ENCODE measurements at regions not wholly inside any gene's neighbourhood (a gene's known extent, or its start where the extent isn't known, plus 50 kb on each side); places are given as distances from the start of the nearest gene placed in this dataset.

- H3K27me3 ChIP-seq (ENCODE audit: control insufficient read depth in 2 of 2, insufficient read depth in 2 of 2, low read length in 2 of 2), result no peaks in the 10 kb centered on the region
- H2AFZ ChIP-seq (ENCODE audit: low read depth, low read length), result no peak overlapping the region
- CTCF ChIA-PET (ENCODE audit: low intra/inter-chr PET ratio), result no interaction called here
- H4K20me1 ChIP-seq (replicated peaks; ENCODE audit: control insufficient read depth, insufficient read depth, low read length), result no peaks in the 10 kb centered on the region
- intact Hi-C loops (cut with micrococcal nuclease) (no loop called here), in situ Hi-C loops (cut with MboI) (no loop called here)
- H3K9ac ChIP-seq (ENCODE audit: insufficient read depth in 1 of 2, low read depth in 2 of 2, low read length in 2 of 2), result no peak overlapping the region
- no peak for FAIRE-seq
- no TSS peak for BruUV-seq (replicated peaks)
- no peak overlapping the region for H3K4me3 ChIP-seq
- no peaks in the 10 kb centered on the region for H3K4me1 ChIP-seq (replicated peaks in 1 of 2; ENCODE audit: control insufficient read depth in 2 of 2, insufficient read depth in 2 of 2, low read length in 2 of 2)
- no peaks in the 10 kb centered on the region for H3K9me3 ChIP-seq (replicated peaks; ENCODE audit: control insufficient read depth, insufficient read depth, low read depth, low read length)
- WGBS (ENCODE audit: insufficient coverage, low coverage, missing lambda C conversion rate), result 0% methylated on average over 3 of the region's 3 CpGs
- no peak for ATAC-seq
- no peaks in the 10 kb centered on the region for H3K79me2 ChIP-seq (ENCODE audit: control insufficient read depth, insufficient read depth, low read length)
- no peak overlapping the region for H3K27ac ChIP-seq (ENCODE audit: extremely low read depth, low read depth, low read length)
- no peak for DNase-seq (ENCODE audit: extremely low read depth in 1 of 4, low spot score in 3 of 4)
- POLR2A ChIA-PET, result no interaction called here
- no peak overlapping the region for H3K4me2 ChIP-seq (ENCODE audit: insufficient read depth, low read length)
- TF ChIP-seq BRCA1 (IDR thresholded peaks at IDR 0.05) (no peak), BRCA1 (CRISPR knock-in tag; IDR thresholded peaks at IDR 0.05) (no peak), ZNF140 (CRISPR knock-in tag; IDR thresholded peaks at IDR 0.05) (no peak), ZNF3 (CRISPR knock-in tag; IDR thresholded peaks at IDR 0.05) (no peak), ATF1 (CRISPR knock-in tag; IDR thresholded peaks at IDR 0.05) (no peak), ATF1 (tag; IDR thresholded peaks at IDR 0.05) (no peak), FOXP1 (CRISPR knock-in tag; IDR thresholded peaks at IDR 0.05) (no peak), POLR2B (IDR thresholded peaks at IDR 0.05; ENCODE audit: low read depth, partially characterized antibody) (no peak), ZNF584 (CRISPR knock-in tag; IDR thresholded peaks at IDR 0.05; ENCODE audit: low read depth) (no peak), ZNF668 (CRISPR knock-in tag; IDR thresholded peaks at IDR 0.05) (no peak), SUPT5H (IDR thresholded peaks at IDR 0.05) (no peak), SREBF1 (IDR thresholded peaks at IDR 0.05; ENCODE audit: borderline replicate concordance, low read depth, low read length) (no peak), JUN (IDR thresholded peaks at IDR 0.05; ENCODE audit: borderline replicate concordance, low read depth, low read length) (no peak), JUN (CRISPR knock-in tag; IDR thresholded peaks at IDR 0.05; ENCODE audit: borderline replicate concordance) (no peak), ATF2 (CRISPR knock-in tag; IDR thresholded peaks at IDR 0.05) (no peak)
- TF ChIP-seq, protein P1, sequence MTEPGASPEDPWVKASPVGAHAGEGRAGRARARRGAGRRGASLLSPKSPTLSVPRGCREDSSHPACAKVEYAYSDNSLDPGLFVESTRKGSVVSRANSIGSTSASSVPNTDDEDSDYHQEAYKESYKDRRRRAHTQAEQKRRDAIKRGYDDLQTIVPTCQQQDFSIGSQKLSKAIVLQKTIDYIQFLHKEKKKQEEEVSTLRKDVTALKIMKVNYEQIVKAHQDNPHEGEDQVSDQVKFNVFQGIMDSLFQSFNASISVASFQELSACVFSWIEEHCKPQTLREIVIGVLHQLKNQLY (CRISPR knock-in tag; conservative IDR thresholded peaks at IDR 0.05), result no peak
- TF ChIP-seq, protein P2, sequence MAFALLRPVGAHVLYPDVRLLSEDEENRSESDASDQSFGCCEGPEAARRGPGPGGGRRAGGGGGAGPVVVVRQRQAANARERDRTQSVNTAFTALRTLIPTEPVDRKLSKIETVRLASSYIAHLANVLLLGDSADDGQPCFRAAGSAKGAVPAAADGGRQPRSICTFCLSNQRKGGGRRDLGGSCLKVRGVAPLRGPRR (CRISPR knock-in tag; IDR thresholded peaks at IDR 0.05), result no peak
- H3K9me1 ChIP-seq (ENCODE audit: control insufficient read depth, insufficient read depth, low read length), result no peaks in the 10 kb centered on the region
- no peaks in the 10 kb centered on the region for H3K36me3 ChIP-seq (ENCODE audit: control insufficient read depth, insufficient read depth, low read length)
Observed at GRCh38 chr3:18780959-18781358, 355.8 kb upstream of the SATB1 start.

Data from K562 (cell line).